CD4-positive, alpha-beta T cell treated with Interferon gamma for 1 hour (primary cell): ENCODE measurements at regions not wholly inside any gene's neighbourhood (a gene's known extent, or its start where the extent isn't known, plus 50 kb on each side); places are given as distances from the start of the nearest gene placed in this dataset.

ENCODE experiments used
- DNase-seq: peaks from one replicate; pipeline ENCODE4 v3.0.0-alpha.2; 2020

DNA sequence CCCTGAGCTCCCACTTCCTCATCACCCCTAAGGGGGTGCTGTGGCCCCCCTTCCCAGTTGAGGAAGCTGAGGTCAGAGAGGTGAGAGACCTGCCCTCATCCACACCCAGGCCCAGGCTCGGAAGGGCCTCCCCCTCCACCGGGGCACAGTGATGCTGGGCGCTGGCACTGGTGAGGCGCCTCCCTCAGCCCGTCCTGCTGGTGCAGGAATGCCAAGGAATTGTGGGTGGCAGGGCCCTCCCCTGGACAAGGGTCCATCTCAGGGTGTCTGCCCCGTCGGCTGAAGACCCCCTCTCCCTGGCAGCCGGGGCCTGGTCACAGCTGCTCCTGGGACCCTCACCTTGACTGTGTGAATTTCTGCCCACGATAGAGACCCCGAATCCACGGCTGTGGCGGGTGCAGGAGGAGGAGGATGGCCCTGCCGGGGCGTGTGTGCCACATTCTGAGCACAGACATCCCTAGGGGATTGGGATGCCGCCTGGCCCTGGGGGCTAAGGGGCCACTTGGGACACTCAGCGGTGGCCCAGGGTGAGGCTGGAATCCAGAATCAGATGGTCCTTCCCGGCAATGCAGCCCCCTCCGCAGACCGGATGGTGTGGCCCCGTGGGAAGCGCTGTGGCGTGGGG, 70.2 kb upstream of the GATA5 start:
- DNase-seq = no peak

GRCh38 chr20:62546606-62547005, 70.8 kb upstream of the GATA5 start:
- DNase-seq = no peak

GRCh38 chr20:62547364-62547763, 71.6 kb upstream of the GATA5 start:
- DNase-seq = no peak

DNA sequence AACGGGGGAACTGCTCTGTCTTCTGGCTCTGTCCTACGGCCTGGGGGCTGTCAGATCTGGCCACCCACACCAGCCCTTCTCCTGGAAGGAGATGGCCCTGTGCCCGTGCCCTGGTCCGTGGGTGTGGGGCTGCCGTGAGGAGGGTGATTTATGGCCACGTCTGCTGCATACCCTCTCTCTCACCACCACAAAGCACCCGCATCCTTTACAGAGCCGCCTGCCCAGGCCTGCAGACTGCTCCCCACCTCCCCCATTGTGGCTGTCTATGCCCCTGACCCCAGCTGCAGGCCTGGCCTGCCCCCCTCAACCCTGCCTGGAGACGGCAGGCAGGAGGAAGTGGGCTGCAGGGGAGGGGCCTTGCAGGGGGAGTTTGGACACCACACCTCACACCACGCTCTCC, 72.7 kb upstream of the GATA5 start:
- DNase-seq = no peak

GRCh38 chr20:62549029-62549428, 73.2 kb upstream of the GATA5 start:
- DNase-seq = no peak

DNA sequence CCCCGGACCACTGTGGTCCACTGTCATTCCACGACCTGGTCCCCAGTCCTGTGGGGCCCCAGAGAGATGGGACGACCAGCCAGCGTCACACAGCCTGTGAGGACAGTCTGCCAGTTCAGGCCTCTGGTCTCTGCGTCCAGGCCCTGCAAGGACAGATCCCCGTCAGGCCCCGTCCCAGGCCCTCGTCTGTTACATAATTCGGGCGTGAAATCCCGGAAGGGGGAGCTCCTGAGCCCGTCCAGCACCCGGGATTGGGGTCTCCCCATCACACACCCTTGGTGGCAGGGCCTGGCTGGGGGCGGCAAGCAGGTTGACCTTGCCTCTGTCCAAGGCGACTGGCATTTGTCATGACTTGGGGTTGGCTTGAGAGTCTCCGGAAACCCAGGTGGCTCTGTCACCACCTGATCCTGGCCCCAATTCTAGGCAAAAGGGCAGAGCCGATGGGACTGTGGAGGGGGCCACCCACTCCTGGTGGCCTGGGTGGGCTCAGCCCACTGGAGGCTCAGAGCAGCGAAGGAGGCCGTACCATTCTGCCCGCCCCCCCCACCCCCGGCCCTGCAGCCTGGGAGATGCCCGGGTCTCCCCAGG, 73.8 kb upstream of the GATA5 start:
- no peak for DNase-seq

DNA sequence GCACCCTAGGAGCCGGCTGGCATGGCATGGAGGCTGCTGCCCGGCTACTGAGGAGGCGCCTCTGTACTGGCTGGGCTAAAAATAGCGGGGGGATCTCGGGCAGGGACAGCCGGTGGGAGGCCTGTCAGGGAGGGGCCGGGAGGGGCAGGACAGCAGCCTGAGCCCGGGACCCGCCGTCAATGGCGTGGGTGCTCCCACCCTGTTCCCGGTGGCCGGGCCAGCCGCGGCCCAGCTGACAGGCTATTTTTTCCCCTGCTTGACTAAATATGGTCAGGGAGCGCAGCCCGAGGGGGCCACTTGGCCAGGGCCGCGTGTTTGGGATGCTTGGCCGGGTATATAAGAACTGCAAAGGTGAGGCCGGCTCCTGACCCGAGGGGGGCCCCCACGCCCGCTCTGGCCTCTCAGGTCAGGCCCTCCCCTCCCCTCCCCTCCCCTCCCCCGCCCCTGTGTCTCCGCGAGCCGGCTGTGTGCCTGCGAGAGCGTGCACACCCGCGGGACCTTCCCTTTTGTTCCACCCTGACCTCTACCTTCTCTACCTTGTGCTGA, 74.4 kb upstream of the GATA5 start:
- no peak for DNase-seq

GRCh38 chr20:62551407-62552323, 75.9 kb upstream of the GATA5 start:
- no peak for DNase-seq

- no peak for DNase-seq
Observed at GRCh38 chr20:62552613-62553012, 76.8 kb upstream of the GATA5 start.

DNA sequence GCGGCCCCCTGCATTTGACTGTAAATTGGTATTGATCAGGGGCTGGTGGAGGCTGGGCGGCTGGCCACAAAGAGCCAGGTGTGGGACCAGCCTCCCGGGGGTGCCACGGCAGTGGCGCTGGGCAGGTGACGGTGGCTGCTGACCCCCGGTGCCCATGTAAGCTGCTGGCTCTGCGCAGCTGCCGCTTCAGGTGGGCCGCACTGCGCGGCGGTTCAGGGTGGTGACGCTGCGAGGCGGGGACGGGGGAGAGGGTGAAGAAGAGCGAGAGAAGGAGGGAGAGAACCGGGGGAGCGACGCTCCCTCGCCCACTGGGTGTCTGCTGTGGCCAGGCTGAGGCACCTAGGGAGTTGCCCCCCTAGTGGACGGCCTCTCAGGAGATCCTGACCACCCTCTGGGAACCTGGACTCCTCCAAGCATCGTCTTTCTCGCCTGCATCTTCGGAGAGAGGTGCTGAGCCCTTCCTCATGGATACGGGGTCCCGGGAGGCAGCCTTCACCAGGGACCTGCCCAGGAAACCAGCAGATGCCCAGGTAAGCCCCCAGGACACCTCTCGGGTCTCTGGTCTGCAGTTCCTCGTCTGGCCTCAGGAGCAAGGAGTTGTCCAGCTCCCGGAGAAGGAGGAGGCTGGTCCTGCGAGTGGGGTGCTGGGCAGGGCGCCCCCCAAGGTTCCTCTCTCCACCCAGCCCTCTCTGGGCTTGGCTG, 77.5 kb upstream of the GATA5 start:
- no peak for DNase-seq

- no peak for DNase-seq
Observed at GRCh38 chr20:62553838-62554161, 78.0 kb upstream of the GATA5 start.

GRCh38 chr20:62554214-62554897, 78.6 kb upstream of the GATA5 start:
- DNase-seq = no peak

DNA sequence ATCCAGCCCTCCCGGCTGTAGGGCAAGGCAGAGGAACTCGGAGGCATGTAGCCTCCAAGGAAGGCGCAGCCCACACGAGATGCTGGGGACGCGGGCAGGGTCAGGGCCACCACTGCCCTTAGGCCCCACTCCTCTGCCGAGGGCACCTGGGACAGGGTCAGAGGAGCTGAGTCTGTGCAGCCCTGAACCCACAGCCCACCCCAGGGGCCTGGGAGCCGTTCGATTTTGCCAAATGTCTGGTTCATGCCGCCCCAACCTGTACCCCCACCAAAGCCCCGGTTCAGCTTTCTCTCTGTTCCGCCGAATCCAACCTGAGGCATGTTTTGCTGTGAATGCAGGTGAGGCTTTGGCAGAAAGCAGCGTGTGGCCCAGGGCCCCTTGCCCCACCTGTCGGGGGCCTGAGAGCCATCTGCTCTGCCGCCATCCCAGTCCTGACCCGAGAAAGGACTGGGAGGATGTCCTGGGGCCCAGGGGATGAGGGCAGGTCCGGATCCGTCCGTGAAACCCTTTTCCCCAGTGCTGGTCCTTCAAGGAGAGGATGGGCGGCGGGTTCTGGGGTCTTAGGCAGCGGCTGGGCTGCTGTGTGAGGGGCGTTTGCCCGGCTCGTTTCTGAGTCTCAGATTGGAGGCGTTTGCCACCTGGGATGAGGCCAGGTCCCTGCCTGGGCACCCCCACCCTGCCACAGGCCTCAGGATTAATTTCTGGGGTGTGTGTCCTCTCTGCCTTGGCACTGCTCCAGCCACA, 79.3 kb upstream of the GATA5 start:
- DNase-seq = no peak

DNA sequence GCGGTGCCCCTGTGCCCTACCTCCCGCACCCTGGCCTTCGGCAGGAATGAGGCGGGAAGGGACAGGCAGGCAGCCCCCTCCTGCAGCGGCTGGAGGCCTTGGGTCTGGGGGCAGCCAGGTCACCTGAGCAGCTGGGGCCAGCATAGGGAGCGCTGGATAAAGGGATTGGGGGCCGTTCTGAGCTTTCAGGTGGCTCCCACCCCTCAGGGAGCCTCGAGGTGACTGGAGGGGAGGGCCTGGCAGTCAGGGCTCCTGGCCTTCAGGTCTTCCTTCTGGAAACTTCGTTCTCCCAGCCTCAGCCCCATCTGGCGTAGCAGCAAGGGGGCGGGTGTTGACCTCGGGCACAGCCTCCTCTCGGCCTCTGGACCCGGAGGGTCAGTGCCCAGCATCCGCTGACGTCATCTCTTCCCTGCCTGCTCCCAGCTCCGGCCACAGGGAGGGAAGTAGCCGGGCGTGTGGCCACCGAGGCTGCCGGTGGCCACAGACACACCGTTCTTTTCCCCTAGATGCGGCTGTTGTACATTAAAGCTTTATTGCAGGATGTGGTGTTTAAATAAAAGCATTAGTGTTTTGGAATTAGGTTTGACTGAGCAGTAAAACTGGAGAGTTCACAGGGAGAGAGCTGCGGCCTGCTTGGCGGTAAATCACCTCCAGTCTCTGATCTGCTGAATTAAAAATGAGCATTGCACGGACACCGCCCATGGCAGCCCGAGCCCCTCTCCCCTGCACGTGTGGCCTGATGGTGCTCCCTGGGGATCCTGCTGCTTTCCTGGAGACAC, 80.0 kb upstream of the GATA5 start:
- no peak for DNase-seq

GRCh38 chr20:62557462-62557861, 81.7 kb upstream of the GATA5 start:
- no peak for DNase-seq

GRCh38 chr20:62557999-62558408, 82.2 kb upstream of the GATA5 start:
- DNase-seq = no peak

GRCh38 chr20:62558779-62559178, 83.0 kb upstream of the GATA5 start:
- no peak for DNase-seq

- no peak for DNase-seq
Observed at GRCh38 chr20:62560162-62560561, 82.1 kb upstream of the SLCO4A1 start.

- no peak for DNase-seq
Observed at GRCh38 chr20:62561182-62561581, 81.1 kb upstream of the SLCO4A1 start.

- DNase-seq = no peak
Observed at GRCh38 chr20:62561948-62562347, 80.4 kb upstream of the SLCO4A1 start.

- no peak for DNase-seq
Observed at GRCh38 chr20:62562831-62563230, 79.5 kb upstream of the SLCO4A1 start.
